Myocyte (in vitro differentiated cells): ENCODE measurements at regions not wholly inside any gene's neighbourhood (a gene's known extent, or its start where the extent isn't known, plus 50 kb on each side); places are given as distances from the start of the nearest gene placed in this dataset.
A peak's percentile ranks its signal among the peaks of the same experiment; 100 is the strongest.

Experiments
- DNase-seq: peaks from one replicate; pipeline ENCODE4 v3.0.0-alpha.2; 2012; ENCODE audit warnings: low read depth

DNA sequence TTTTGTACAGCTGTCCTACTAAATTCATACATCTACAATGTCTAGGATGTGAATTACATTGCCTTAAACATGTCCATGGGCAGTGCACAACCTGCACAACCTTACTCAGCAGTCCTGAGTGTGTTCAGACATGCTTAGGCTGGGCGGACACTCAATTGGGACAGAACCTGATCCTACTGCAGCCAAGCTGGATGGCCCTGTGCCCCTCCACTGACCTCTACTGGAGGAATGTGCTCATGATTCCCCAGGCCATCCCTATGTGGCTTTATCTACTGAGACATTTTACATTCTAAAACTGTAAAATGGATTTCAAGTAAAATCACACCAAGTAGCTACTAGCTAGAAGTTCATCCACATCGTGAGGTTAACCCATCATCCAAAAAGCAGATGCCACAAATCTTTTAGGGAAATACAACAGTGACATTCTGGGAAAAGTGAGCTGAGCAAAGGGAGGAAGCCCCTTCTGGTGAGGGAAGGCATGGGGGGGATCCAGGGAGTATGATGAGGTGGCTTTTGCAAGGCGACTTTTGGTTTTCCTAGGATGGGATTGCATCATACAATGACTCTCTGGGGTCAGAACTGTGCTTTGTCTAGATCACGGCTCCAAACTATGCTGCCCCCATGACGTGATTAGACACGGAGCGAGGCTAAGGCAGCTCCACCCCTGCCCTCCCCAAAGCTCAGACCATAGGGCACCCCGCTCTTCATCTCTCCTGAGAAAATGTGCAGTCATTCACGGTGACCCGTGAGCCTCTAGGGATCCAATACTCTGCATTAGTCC lies 911.7 kb upstream of the TMEM132C start:
- DNase-seq = peak; percentile 45

DNA sequence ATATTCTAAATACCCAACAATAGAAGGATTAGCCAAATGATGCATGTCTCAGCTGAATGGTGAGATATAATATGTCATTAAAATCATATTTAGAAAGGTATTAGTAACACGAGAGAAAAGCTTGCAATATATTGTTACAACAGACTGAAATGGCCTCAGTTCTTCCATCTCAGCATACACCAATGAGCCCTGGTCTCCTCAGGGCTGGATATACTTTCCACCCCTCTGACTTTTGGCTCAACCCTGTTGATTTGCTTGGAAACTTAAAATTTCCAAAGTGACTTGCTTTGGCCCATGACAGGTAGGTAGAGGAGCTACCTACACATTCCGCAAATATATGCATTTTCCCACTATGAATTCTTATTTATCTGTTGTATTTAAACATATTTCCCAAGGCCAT lies 908.1 kb upstream of the TMEM132C start:
- no peak for DNase-seq

DNA sequence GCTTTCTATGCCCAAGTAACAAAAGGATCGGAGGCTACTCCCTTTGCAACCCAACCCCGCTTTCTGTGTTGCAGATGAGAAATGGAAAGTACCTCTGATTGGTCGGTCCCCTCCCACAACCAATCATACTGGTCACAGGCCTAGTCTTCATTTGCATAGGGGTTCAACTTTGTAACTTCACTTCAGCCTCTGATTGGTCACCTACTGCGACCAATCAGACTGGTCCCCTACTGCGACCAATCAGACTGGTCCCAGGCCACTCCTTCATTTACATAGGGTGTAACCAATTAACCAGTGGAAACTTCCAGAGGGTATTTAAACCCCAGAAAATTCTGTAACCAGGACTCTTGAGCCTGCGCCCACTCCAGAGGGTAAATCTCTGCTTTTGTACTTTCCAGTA lies 906.4 kb upstream of the TMEM132C start:
- no peak for DNase-seq

- no peak for DNase-seq
Observed at GRCh38 chr12:127362121-127362520, 904.8 kb upstream of the TMEM132C start.

DNA sequence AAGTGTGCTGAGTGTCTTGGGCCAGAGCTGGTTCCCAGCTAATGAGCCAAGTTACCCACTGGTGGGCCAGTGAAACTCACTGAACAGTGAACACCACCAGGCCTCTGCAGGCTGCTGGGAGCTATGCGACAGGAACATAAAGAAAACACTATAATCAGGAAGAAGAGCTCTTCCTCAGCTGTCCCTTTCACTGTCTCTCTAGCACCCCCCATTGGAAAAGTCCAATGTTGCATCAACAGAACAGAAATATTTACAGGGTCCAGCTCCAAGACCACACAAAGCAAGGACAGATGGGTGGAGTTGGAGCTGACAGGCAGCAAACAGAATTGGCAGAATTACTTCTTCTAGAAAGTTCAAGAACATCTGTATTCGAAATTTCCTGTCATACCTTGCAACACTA lies 903.6 kb upstream of the TMEM132C start:
- DNase-seq = peak; percentile 24

DNA sequence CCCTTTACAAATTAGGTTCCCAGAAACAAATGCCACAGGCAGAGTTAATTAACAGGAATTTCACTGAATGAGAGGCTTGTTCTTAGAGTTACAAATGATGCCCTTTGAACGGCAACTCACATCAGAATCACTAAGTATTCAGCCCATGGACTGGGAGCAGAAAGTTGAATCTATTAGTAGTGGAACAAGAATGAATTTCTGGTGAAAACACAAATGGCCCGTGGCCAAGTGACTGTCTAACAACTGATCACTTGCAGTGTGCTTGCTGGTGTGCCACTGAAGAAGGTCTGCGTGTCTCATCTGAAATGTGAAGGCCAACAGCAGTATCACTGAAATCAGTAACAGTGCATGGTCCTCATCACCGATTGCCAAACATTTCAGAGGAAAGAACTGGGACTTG lies 893.4 kb upstream of the TMEM132C start:
- no peak for DNase-seq

DNA sequence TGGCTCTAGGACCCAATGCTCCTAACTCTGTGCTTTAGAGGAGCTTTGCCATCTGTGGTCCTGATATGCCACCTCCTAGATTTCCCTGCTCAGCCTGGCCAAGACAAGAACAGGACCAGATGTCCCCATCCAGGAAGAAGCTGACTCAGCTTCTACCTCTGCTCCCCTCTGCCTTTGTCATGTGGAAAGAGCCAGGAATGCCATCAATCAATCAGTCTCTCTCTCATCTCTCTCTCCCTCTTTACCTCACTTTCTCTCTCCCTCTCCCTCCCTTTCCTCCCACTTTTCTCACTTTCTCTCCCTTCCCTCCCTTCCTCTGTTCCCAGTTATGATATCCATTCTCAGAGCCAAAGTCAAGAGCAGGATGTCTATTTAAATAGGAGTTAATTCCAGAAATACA lies 892.5 kb upstream of the TMEM132C start:
- no peak for DNase-seq

- DNase-seq = peak; percentile 58
Observed at GRCh38 chr12:127381043-127381668, 885.8 kb upstream of the TMEM132C start.

DNA sequence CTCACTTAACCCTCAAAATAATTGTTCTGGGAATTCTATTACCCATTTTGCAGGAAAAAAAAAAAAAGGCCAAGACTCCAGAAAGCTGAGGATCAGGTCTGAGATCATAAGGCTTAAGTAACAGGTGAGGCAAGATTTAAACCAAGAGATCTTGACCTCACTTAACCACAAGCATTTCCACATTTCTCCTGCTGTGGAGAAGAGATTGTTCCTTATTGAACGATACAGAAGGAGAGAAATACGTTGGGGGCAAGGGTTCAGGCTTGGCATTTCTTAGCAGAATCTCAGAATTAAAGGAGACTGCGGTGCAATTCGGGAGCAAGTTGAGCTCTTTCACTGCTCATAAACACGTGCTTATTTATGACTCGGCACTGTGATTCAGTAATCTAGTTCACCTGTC lies 885.3 kb upstream of the TMEM132C start:
- peak; percentile 42 for DNase-seq

DNA sequence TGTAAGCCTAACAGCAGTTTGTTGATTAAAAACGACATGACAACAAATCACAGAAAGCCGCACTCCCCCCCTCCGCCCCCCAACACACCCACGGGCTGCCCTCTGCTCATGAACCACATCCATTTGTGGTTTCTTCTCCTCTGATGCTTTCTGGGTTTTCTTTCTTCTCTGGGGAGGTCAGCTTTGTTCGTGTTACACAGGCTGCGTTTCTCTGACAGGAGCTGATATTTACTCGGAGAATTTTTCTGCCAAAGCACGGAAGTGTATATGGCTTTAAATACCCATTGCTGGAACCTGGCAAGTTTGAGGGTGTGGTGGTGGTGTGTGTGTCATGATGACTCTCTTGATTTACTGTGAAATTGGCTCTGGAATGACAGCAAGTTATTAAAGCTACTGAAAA lies 883.7 kb upstream of the TMEM132C start:
- peak; percentile 63 for DNase-seq

DNA sequence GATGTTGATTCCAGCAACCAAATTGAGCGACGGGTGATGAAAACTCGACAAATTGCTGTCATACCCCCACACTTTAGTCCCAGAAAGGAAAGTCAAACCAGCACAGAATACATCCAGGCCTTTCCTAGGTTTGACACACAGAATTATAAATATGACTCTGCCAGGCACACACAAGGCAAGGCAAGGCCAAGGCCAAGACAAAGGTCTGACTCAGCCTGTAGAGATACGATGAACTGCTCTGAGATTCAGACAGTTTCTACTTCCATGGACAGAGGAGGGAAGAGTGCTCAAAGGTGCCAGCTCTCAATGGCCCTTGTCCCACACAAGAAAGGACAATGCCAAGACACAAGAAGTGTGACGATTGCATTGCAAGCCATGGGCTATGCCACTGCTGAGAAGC lies 880.2 kb upstream of the TMEM132C start:
- peak; percentile 28 for DNase-seq

DNA sequence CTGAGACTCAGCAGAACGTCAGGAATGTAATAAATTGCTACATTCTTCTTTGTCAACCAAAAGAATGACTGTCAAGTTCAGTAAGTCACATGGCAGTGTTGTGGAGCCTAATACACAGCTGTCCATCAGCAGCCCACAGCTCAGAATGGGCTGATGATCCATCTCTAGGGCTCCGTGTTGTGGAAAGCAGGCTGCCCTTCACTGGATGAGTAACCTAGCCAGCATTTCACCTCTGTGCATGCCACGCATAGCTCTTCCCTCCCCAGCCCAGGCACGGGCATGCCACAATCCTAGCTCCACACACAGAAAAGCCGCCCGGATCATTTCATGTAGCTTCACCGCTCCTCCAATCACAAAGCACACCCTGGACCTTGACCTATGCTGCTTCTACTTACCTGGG lies 878.0 kb upstream of the TMEM132C start:
- DNase-seq = peak; percentile 85

DNA sequence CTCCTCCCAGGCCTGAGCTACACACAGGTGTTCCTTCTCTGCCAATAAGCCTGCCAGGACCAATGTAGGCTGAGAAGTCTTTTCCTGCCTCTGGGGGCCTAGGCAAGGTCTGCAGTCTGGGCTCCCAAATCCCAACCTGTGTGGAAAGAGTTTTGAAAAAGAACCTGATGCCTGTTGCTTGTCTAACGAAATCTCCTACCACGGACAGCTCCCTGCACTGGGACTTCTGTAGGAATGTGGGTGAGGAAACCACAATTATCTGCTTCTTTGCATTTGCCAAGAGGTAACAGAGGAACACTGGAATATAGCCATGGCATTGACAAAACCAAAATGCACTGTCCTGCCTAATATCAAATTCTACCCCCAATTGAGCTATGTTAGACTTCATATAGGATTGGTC lies 877.0 kb upstream of the TMEM132C start:
- DNase-seq = peak; percentile 89

DNA sequence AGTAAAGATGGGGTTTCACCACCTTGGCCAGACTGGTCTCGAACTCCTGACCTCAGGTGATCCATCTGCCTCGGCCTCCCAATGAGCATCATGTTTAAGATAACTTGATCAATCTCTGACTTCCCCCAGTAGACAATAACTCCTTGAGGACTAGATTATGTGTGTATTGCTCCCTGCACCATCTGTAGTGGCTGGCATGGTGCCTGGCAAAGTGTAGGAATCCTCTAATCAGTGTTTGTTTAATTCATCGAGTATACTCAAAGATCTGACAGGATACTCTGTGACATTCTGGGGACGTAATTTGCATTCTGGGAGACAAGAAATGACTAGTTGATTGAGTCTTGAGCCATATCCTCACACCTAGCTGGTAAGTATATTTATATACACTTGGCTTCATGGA lies 873.5 kb upstream of the TMEM132C start:
- no peak for DNase-seq

DNA sequence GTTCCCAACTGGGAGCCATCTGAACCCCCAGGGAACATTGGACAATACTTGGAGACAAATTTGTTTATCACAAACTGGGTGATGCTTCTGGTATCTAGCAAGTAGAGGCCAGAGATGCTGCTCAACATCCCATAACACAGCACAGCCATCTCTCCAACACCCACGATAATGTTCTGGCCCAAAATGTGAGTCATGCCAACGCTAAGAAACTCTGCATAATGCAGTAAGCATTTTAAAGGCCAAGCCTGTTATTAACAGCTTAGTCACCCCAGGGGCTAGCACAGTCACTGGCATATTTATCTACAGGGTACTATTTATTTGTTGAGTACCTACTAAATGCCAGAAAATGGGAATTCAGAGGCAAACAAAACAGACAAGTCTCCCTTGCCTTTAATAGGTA lies 873.1 kb upstream of the TMEM132C start:
- peak; percentile 24 for DNase-seq

DNA sequence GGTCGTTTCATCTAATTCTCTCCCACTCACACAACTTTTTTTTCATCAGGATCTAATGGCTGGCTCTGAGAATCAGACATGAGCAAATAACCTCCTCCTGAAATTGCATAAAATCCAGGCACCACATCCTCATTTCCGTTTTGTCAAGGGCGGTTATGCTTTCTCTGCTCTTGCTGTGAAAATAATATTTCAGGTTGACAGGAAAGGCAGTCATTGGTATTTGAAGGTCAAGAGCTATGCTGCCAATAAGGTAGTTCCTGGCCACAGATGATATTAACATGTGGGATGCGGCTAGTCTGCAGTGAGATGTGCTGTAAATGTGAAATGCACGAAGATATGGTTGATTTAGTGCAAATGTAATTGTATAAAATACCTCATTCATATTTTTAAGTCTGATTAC lies 870.2 kb upstream of the TMEM132C start:
- no peak for DNase-seq

DNA sequence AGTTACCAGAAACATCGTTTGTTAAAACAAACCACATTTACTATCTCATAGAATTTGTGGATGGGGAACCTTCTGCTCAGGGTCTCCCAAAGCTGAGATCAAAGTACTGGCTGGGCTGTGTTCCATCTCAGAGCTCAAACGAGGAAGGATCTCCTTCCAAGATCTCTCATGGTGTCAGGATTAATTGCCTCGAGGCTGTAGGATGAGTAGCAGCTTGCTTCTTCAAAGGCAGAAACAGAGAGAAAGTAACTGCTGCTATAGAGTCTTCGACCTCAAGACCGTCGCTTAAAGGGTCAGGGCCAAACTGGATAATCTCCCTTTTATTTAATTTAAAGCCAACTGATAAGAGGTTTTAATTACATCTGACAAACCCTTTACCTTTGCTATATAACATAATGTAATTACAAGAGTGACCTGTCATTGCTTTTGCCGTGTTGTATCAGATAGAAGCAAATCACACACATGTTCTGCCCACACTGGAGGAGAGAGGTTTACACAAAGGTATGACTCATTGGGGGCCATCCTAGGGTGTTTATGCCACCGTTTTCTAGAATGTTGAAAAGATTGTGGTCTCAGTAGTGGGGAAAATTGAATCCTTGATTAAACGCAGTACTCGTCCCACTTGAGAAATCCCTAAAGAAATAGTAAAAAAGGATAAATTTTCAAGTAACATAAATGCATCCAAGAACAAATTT lies 868.8 kb upstream of the TMEM132C start:
- no peak for DNase-seq

DNA sequence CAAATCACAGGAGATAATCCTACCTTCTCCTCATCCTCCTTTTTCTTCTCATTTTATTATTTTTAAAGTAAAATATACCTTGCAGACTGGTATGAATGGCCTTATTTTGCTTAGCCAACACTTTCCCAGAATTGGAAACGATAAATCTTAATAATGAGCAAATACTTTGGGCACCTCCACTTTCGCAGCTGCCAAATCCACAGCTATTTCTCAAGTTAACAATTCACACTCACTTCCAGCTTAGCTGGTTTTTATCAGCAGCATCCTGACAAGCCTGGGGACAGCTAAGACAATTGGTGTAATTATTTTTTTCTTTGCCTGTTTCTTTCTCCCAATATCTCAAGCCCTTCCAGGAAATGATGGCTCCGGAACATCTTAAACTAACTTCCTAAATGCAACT lies 867.5 kb upstream of the TMEM132C start:
- no peak for DNase-seq

DNA sequence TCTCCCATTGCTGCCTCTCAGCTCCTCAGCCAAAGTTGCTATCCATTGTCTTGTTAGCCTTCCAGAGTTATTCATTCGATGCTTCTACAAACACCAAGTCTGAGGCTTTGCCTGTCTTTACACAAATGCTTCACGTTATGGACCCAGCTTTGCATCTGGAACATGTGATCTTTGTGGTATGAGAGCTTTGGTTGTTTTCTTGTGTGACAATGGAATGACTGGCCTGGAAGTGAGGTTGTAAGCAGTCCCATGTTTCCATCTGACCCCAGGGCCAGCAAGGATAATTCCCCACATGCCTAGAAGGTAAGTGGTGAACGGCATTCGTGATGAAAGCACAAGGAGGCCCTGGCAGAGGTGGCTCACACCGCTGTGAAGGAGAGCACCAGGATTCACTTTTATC lies 866.7 kb upstream of the TMEM132C start:
- DNase-seq = no peak

DNA sequence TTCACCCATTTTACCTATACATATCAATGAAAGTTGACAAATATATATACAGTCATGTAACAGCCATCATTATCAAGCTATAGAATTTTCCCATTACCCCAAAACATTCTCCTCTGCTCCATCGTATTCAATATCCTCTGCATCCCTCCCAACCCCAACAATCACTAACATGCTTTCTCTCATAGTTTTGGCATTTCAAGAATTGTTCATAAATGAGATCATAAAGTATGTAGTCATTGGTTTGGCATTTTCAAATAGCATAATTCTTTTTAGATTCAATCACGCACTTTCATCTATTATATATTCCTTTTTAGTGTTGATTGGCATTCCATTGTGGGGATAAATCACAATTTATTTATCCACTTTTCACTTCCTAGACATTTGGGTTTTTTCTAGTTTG lies 866.0 kb upstream of the TMEM132C start:
- DNase-seq = peak; percentile 6

GRCh38 chr12:127401536-127401935 lies 865.4 kb upstream of the TMEM132C start:
- DNase-seq = peak; percentile 6

DNA sequence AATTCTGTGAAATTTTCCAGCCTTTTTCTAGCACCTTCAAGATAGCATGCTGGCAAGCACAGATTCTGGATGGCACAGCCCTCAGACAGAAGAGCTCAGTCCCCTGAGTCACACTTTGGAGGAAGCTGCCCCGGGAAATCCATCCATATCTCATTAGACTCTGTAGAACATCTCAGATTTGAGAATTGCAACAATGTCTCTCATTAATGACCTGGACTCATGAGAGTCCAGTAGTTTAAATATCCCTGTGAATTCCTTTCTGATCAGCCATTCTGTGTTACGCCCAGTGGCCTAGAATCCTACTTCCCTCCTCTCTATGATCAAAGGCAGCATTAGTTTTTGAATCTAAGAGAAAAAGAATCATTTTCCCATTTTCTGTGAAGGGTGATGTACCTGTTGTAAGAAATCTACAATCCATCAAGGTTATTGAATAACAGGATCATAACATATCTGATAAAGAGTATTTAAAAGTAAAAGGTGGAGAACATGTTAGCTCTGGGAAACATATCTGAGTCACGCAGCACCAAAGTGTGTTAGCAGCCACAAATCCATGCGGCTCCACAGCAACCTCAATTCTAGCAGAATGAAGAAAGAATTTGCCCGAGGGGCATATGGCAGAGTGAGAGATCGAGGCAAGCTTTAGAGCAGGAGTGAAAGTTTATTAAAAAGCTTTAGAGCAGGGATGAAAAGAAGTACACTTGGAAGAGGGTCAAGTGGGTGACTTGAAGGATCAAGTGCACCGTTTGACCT lies 855.6 kb upstream of the TMEM132C start:
- no peak for DNase-seq
